ENCODE measurements at regions not wholly inside any gene's neighbourhood (a gene's known extent, or its start where the extent isn't known, plus 50 kb on each side); places are given as distances from the start of the nearest gene placed in this dataset.
A peak's percentile ranks its signal among the peaks of the same experiment; 100 is the strongest.

- no peak for DNase-seq (ENCODE audit: low read depth)
These were observed 56.7 kb upstream of the TMEM248 start for GRCh38 chr7:66864294-66864693.

- no peak for DNase-seq (ENCODE audit: low read depth)
These were observed 55.6 kb upstream of the TMEM248 start for GRCh38 chr7:66865290-66865864.

- no peak for DNase-seq (ENCODE audit: low read depth)
These were observed 53.7 kb upstream of the TMEM248 start for GRCh38 chr7:66867198-66867790.

GRCh38 chr7:66869660-66870450 lies 51.2 kb upstream of the TMEM248 start:
- peak; percentile 44 for DNase-seq (ENCODE audit: low read depth)

GRCh38 chr7:66871076-66871475 lies 49.9 kb upstream of the TMEM248 start:
- DNase-seq (ENCODE audit: low read depth), result peak; percentile 11

Data from M059J (cell line).